D721Med (cell line): ENCODE measurements at regions not wholly inside any gene's neighbourhood (a gene's known extent, or its start where the extent isn't known, plus 50 kb on each side); places are given as distances from the start of the nearest gene placed in this dataset.

Source experiments
- DNase-seq: peaks from one replicate; pipeline ENCODE4 v3.0.0; 2011; ENCODE audit warnings: low spot score; ENCODE audit not compliant: insufficient read length
- FAIRE-seq: peaks from 2 replicates; lab custom pipeline; 2011; peaks lifted over from hg19 to GRCh38; lab: Jason Lieb, UNC
- TF ChIP-seq, protein P1 (sequence below): IDR thresholded peaks from 2 replicates; pipeline ENCODE4 v1.5.1; 2012; ENCODE audit warnings: mild to moderate bottlenecking, control low read depth; ENCODE audit not compliant: insufficient read depth; ENCODE audit errors: missing control alignments

DNA sequence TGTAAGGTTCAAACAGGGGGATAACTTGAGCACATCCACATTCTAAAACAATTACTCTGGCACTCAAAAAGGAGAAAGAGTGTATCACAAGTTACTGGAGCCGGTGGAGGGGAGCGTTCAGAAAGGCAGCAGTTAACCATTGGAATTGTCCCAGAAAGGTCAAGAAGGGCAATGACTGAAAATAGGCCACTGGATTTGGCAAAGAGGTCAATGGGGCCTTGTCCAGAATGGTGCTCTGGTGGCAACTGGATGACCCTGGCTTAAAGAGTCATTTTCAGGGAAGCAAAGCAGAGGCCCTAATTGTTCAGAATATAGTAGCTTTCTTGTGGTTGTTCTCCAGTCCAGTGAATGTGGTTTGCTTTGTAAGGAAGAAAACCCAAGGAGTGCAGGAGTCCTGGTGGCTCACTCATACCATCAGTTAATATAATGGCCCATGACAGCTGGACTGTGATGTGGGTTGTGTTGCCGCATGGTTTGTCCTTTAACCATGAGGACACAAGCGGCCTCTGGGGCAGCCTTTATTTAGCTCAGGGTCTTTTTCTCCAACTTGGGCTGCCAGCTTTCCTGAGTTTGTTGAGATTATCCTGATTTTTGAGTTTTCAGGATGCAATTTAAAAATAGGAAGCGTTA lies 142.8 kb upstream of the PELI2 start:
- DNase-seq (no peak), FAIRE-seq (no peak)
- TF ChIP-seq, protein P1, sequence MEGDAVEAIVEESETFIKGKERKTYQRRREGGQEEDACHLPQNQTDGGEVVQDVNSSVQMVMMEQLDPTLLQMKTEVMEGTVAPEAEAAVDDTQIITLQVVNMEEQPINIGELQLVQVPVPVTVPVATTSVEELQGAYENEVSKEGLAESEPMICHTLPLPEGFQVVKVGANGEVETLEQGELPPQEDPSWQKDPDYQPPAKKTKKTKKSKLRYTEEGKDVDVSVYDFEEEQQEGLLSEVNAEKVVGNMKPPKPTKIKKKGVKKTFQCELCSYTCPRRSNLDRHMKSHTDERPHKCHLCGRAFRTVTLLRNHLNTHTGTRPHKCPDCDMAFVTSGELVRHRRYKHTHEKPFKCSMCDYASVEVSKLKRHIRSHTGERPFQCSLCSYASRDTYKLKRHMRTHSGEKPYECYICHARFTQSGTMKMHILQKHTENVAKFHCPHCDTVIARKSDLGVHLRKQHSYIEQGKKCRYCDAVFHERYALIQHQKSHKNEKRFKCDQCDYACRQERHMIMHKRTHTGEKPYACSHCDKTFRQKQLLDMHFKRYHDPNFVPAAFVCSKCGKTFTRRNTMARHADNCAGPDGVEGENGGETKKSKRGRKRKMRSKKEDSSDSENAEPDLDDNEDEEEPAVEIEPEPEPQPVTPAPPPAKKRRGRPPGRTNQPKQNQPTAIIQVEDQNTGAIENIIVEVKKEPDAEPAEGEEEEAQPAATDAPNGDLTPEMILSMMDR: no peak

DNA sequence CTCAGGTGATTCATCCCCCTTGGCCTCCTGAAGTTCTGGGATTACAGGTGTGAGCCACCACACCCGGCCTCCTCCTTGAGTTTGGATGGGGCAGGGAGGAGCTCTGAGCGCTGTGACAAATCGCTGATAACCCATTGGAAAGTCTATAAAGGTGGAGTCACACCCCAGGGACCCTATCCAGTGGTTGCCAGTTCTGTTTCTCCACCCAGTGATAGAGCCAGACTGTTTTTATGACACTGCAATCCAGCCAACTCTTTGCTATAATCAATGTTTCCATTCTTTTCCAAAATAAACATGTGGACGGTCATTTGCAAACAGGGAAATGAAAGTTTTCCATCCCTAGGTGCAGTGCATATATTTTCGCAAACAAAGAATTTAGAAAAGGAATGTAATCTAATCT lies 142.0 kb upstream of the PELI2 start:
- TF ChIP-seq, protein P1: no peak
- DNase-seq: no peak
- FAIRE-seq: no peak

- DNase-seq: no peak
Observed at GRCh38 chr14:55976655-55977054, 141.6 kb upstream of the PELI2 start.

DNA sequence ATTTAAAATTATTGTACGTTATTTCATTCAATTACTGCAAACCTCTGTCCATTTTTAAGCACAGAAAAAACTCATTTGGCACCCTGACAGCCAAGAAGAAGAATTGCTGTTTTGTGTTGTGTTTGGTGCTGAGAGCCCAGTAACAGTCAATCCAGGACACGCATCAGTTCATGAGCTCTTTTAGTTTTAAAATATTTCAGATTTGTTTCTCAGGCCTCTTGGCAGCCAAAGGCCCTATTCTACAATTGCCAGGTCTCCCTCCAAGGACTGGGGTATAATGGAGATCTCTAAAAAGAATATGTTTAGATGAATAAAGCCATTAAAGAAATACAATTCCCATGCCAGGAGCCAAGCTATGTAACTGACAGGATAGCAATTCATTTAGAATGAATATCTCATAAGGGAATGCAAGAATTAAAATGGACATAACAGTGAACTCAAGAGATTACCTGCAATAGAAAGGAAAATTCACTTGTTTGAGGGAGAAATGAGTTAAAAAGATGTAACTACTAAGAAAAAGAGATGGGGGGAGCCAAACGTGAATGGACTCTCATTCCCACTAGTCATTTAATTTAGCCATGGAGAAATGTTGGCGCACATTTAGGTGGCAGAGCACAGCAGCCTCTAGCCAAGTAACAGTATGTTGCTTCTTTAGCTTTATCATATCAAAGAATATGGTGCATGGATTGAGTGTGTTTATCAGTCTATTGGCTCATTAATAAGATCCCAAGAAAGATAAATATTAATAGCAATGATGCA lies 140.6 kb upstream of the PELI2 start:
- no peak for FAIRE-seq
- TF ChIP-seq, protein P1: no peak
- no peak for DNase-seq

More at GRCh38 chr14:55976655-55977054, 141.6 kb upstream of the PELI2 start:
- TF ChIP-seq, protein P1: no peak
- FAIRE-seq: no peak

GRCh38 chr14:55979096-55979495 lies 139.1 kb upstream of the PELI2 start:
- TF ChIP-seq, protein P1: no peak
- FAIRE-seq (no peak), DNase-seq (no peak)

DNA sequence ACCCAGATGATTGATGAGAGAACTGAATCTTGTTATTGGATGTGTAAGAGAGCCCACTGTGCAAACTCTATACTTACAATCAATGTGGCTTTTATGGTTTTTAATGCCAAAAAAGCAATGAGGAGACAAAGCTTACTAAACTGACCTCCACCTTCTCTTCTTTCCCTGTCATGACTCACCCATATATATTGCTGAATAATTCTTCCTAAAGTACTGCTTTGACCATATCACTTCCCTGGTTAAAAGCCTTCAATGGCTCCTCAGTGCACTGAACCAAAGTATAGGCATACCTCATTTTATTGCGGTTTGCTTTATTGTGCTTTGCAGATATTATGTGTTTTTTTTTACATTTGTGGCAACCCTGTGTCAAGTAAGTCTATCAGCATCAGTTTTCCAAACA lies 138.4 kb upstream of the PELI2 start:
- TF ChIP-seq, protein P1: no peak
- DNase-seq (no peak), FAIRE-seq (no peak)

DNA sequence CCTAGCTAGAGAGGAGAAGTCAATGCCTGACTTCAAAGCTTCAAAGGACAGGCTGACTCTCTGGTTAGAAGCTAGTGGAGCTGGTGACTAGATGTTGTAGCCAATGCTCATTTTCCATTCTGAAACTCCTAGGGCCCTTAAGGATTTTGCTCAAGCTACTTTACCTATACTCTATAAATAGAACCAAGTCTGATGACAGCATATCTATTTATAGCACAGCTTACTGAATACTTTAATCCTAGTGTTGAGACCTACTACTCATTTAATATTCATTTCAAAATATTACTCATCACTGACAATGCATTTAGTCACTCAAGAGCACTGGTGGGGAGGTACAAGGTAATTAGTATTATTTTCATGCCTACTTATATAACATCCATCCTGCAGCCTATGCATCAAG lies 137.2 kb upstream of the PELI2 start:
- FAIRE-seq (no peak), DNase-seq (no peak)
- TF ChIP-seq, protein P1: no peak
